ENCODE measurements at regions not wholly inside any gene's neighbourhood (a gene's known extent, or its start where the extent isn't known, plus 50 kb on each side); places are given as distances from the start of the nearest gene placed in this dataset.

DNA sequence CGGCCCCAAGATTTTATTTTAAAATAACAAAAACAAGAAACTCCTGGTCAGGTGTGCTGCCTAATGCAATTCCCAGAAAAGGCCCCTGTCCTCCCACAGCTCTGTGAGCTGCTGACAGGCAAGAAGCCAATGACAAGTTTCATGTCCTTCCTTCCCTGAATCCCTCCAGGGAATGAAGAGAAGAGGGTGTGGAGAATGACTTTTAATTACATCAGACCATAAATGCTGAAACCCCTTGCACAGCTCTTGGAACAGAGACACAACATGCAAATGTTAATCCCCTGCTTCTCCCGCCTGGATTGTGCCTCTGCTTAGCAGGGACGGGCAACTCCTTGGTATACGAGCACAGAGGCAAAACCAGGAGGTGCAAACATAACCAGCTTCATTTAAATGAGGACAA is 228.1 kb upstream of the CAMK1G start:
- TF ChIP-seq, protein P1, sequence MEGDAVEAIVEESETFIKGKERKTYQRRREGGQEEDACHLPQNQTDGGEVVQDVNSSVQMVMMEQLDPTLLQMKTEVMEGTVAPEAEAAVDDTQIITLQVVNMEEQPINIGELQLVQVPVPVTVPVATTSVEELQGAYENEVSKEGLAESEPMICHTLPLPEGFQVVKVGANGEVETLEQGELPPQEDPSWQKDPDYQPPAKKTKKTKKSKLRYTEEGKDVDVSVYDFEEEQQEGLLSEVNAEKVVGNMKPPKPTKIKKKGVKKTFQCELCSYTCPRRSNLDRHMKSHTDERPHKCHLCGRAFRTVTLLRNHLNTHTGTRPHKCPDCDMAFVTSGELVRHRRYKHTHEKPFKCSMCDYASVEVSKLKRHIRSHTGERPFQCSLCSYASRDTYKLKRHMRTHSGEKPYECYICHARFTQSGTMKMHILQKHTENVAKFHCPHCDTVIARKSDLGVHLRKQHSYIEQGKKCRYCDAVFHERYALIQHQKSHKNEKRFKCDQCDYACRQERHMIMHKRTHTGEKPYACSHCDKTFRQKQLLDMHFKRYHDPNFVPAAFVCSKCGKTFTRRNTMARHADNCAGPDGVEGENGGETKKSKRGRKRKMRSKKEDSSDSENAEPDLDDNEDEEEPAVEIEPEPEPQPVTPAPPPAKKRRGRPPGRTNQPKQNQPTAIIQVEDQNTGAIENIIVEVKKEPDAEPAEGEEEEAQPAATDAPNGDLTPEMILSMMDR (IDR thresholded peaks at IDR 0.05; ENCODE audit: borderline replicate concordance, extremely low read depth, low read length, poor library complexity, severe bottlenecking), result no peak
- no peak for TF ChIP-seq EZH2 (IDR thresholded peaks at IDR 0.05; ENCODE audit: borderline replicate concordance, low read depth, low read length, severe bottlenecking)

All from DND-41 (cell line).